Effector CD8-positive, alpha-beta T cell (primary cell): ENCODE measurements at regions not wholly inside any gene's neighbourhood (a gene's known extent, or its start where the extent isn't known, plus 50 kb on each side); places are given as distances from the start of the nearest gene placed in this dataset.

Source experiments
- DNase-seq: peaks from one replicate; lab custom pipeline; 2025; lab: John Stamatoyannopoulos, UW

- no peak for DNase-seq
Observed at GRCh38 chr4:123990310-123990870, 593.8 kb downstream of the SPRY1 start.

- no peak for DNase-seq
Observed at GRCh38 chr4:123994917-123995316, 598.3 kb downstream of the SPRY1 start.

GRCh38 chr4:123995936-123996335 is 599.3 kb downstream of the SPRY1 start:
- DNase-seq, result no peak

GRCh38 chr4:123996718-123997510 is 600.3 kb downstream of the SPRY1 start:
- no peak for DNase-seq

- no peak for DNase-seq
Observed at GRCh38 chr4:123997776-123998449, 601.3 kb downstream of the SPRY1 start.

- DNase-seq, result no peak
Observed at GRCh38 chr4:124000233-124000632, 603.6 kb downstream of the SPRY1 start.

- no peak for DNase-seq
Observed at GRCh38 chr4:124015766-124016165, 619.2 kb downstream of the SPRY1 start.

- no peak for DNase-seq
Observed at GRCh38 chr4:124017185-124017785, 620.7 kb downstream of the SPRY1 start.

- no peak for DNase-seq
Observed at GRCh38 chr4:124018383-124019317, 622.1 kb downstream of the SPRY1 start.

- no peak for DNase-seq
Observed at GRCh38 chr4:124019749-124020549, 623.4 kb downstream of the SPRY1 start.

- no peak for DNase-seq
Observed at GRCh38 chr4:124025000-124025399, 628.4 kb downstream of the SPRY1 start.

GRCh38 chr4:124025428-124025827 is 628.8 kb downstream of the SPRY1 start:
- no peak for DNase-seq

GRCh38 chr4:124028182-124028581 is 631.6 kb downstream of the SPRY1 start:
- DNase-seq, result no peak

GRCh38 chr4:124030147-124030546 is 633.6 kb downstream of the SPRY1 start:
- no peak for DNase-seq

GRCh38 chr4:124032035-124032434 is 635.4 kb downstream of the SPRY1 start:
- no peak for DNase-seq

- DNase-seq, result no peak
Observed at GRCh38 chr4:124035364-124036041, 638.9 kb downstream of the SPRY1 start.

GRCh38 chr4:124037236-124037635 is 640.6 kb downstream of the SPRY1 start:
- DNase-seq, result no peak

- DNase-seq, result no peak
Observed at GRCh38 chr4:124044330-124044729, 647.7 kb downstream of the SPRY1 start.

GRCh38 chr4:124044867-124045266 is 648.3 kb downstream of the SPRY1 start:
- no peak for DNase-seq

- no peak for DNase-seq
Observed at GRCh38 chr4:124046190-124046589, 649.6 kb downstream of the SPRY1 start.
